ENCODE measurements at regions not wholly inside any gene's neighbourhood (a gene's known extent, or its start where the extent isn't known, plus 50 kb on each side); places are given as distances from the start of the nearest gene placed in this dataset.

GRCh38 chrX:121336831-121337421 is 289.5 kb downstream of the GLUD2 start:
- Histone ChIP-seq H3K27me3 (peaks cover 0 to 4% of the 10 kb centered on the region in 2 donors), H3K36me3 (no peaks in the 10 kb centered on the region), H3K4me3 (no peak overlapping the region), H3K4me1 (no peaks in the 10 kb centered on the region), H3K9me3 (no peaks in the 10 kb centered on the region), H3K27ac (no peak overlapping the region)
- no peak for DNase-seq (ENCODE audit: low spot score in 2 of 2)
- intact Hi-C loops (cut with DNase I; ENCODE audit: low total_unique reads), result loop anchor here (10.0 kb wide), 1 partner anchor 1132 kb away; no protein-coding TSS in a partner anchor
- TF ChIP-seq POLR2AphosphoS5 (IDR thresholded peaks at IDR 0.05), result no peak
- TF ChIP-seq POLR2A (IDR thresholded peaks at IDR 0.05), result no peak
- TF ChIP-seq, protein P1, sequence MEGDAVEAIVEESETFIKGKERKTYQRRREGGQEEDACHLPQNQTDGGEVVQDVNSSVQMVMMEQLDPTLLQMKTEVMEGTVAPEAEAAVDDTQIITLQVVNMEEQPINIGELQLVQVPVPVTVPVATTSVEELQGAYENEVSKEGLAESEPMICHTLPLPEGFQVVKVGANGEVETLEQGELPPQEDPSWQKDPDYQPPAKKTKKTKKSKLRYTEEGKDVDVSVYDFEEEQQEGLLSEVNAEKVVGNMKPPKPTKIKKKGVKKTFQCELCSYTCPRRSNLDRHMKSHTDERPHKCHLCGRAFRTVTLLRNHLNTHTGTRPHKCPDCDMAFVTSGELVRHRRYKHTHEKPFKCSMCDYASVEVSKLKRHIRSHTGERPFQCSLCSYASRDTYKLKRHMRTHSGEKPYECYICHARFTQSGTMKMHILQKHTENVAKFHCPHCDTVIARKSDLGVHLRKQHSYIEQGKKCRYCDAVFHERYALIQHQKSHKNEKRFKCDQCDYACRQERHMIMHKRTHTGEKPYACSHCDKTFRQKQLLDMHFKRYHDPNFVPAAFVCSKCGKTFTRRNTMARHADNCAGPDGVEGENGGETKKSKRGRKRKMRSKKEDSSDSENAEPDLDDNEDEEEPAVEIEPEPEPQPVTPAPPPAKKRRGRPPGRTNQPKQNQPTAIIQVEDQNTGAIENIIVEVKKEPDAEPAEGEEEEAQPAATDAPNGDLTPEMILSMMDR (IDR thresholded peaks at IDR 0.05), result no peak

- no peaks in the 10 kb centered on the region for H3K4me1 ChIP-seq
- peaks cover 0 to 4% of the 10 kb centered on the region in 2 donors for H3K27me3 ChIP-seq
- TF ChIP-seq POLR2A (IDR thresholded peaks at IDR 0.05), result no peak
- TF ChIP-seq POLR2AphosphoS5 (IDR thresholded peaks at IDR 0.05), result no peak
- TF ChIP-seq, protein P1 (IDR thresholded peaks at IDR 0.05), result no peak
- H3K4me3 ChIP-seq, result no peak overlapping the region
- no peak for DNase-seq (ENCODE audit: low spot score in 2 of 2)
- no peaks in the 10 kb centered on the region for H3K9me3 ChIP-seq
- no peaks in the 10 kb centered on the region for H3K36me3 ChIP-seq
- intact Hi-C loops (cut with DNase I; ENCODE audit: low total_unique reads), result loop anchor here (10.0 kb wide), 1 partner anchor 1133 kb away; no protein-coding TSS in a partner anchor
- H3K27ac ChIP-seq, result no peak overlapping the region
Observed at GRCh38 chrX:121337816-121338215, 290.4 kb downstream of the GLUD2 start.

GRCh38 chrX:121349263-121349662 is 301.9 kb downstream of the GLUD2 start:
- TF ChIP-seq, protein P1 (IDR thresholded peaks at IDR 0.05), result no peak
- TF ChIP-seq POLR2A (IDR thresholded peaks at IDR 0.05), result no peak
- no peak for TF ChIP-seq POLR2AphosphoS5 (IDR thresholded peaks at IDR 0.05)
- H3K27me3 ChIP-seq, result no peaks in the 10 kb centered on the region
- H3K27ac ChIP-seq, result no peak overlapping the region
- intact Hi-C loops (cut with DNase I; ENCODE audit: low total_unique reads), result no loop called here
- no peaks in the 10 kb centered on the region for H3K36me3 ChIP-seq
- no peaks in the 10 kb centered on the region for H3K4me1 ChIP-seq
- H3K9me3 ChIP-seq, result no peaks in the 10 kb centered on the region
- H3K4me3 ChIP-seq, result no peak overlapping the region
- no peak for DNase-seq (ENCODE audit: low spot score in 2 of 2)

DNA sequence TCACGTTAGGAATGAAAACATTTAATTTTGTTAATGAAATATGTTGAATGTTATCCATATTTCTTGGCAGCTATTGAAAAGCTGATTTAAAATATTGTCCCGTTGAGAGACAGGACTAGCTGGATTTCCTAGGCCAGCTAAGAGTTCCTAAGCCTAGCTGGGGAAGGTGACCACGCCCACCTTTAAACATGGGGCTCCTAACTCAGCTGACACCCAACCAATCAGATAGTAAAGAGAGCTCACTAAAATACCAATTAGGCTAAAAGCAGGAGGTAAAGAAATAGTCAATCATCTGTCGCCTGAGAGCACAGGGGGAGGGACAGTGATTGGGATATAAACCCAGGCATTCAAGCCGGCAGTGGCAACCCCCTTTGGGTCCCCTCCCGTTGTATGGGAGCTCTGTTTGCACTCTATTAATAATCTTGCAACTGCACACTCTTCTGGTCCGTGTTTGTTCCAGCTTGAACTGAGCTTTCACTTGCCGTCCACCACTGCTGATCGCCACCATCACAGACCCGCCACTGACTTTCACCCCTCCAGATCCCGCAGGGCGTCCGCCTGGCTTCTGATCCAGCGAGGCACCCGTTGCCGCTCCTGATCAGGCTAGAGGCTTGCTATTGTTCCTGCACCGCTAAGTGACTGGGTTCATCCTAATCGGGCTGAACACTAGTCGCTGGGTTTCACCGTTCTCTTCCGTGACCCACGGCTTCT is 308.9 kb downstream of the GLUD2 start:
- H3K27ac ChIP-seq, result no peak overlapping the region
- no peak for TF ChIP-seq POLR2AphosphoS5 (IDR thresholded peaks at IDR 0.05)
- no peaks in the 10 kb centered on the region for H3K9me3 ChIP-seq
- no peaks in the 10 kb centered on the region for H3K27me3 ChIP-seq
- intact Hi-C loops (cut with DNase I; ENCODE audit: low total_unique reads), result no loop called here
- no peaks in the 10 kb centered on the region for H3K4me1 ChIP-seq
- H3K4me3 ChIP-seq, result no peak overlapping the region
- no peak for DNase-seq (ENCODE audit: low spot score in 2 of 2)
- no peaks in the 10 kb centered on the region for H3K36me3 ChIP-seq

DNA sequence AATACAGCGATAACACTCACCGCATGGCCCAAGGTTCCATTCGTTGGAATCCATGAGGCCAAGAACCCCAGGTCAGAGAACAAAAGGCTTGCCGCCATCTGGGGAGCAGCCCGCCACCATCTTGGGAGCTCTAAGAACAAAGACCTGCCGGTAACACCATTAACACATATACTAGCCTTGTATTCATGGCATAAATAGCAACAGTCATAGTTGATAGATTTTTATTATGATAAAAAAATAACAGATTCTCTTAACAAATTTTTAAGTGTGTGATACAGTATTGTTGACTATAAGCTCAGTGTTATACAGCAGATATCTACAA is 309.4 kb downstream of the GLUD2 start:
- no peak for DNase-seq (ENCODE audit: low spot score in 2 of 2)
- intact Hi-C loops (cut with DNase I; ENCODE audit: low total_unique reads), result no loop called here
- Histone ChIP-seq H3K27ac (no peak overlapping the region), H3K27me3 (no peaks in the 10 kb centered on the region), H3K4me3 (no peak overlapping the region), H3K9me3 (no peaks in the 10 kb centered on the region), H3K4me1 (no peaks in the 10 kb centered on the region), H3K36me3 (no peaks in the 10 kb centered on the region)
- TF ChIP-seq, protein P1 (IDR thresholded peaks at IDR 0.05), result no peak
- TF ChIP-seq POLR2A (IDR thresholded peaks at IDR 0.05), result no peak
- no peak for TF ChIP-seq POLR2AphosphoS5 (IDR thresholded peaks at IDR 0.05)
